H4 (cell line): ENCODE measurements at regions not wholly inside any gene's neighbourhood (a gene's known extent, or its start where the extent isn't known, plus 50 kb on each side); places are given as distances from the start of the nearest gene placed in this dataset.
"Not testable (repeated sequence)": the region's sequence is repeated elsewhere in the genome, so short reads cannot be mapped to it uniquely, and the experiment has no call there.

Source experiments
- DNase-seq: peaks from one replicate; pipeline ENCODE4 v3.0.0-alpha.2; 2015; ENCODE audit warnings: low spot score

DNA sequence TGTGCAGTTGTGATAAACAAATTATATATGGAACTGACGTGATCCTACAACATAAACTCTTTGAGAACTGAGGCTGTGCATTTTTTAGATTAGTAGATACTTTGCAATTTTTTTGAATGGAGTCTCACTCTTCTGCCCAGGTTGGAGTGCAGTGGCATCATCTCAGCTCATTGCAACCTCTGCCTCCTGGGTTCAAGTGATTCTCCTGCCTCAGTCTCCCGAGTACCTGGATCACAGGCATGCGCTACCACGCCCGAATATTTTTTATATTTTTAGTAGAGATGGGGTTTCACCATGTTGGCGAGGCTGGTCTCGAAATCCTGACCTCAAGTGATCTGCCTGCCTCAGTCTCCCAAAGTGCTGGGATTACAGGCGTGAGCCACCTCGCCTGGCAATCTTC, 145.9 kb downstream of the POTEH start:
- not testable (repeated sequence) for DNase-seq

DNA sequence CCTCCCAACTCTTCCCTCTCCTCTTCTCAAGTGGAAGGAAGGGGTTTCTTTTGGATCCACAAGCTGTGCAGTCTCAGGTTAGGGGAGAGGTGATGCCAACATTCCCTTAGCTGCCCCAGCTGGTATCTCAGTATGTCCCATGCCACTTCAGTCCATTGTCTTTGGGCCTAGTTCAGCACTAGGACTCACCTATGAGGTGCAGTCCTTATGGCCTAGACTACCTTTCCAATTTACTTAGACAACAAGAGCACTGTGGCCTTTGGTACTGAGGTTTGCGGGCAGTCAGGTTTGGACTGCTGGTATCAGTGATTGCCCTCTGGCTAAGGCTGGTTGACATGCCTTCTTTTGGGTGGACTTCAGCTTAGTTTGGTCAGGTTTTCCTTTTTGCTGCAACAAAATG, 159.9 kb downstream of the POTEH start:
- not testable (repeated sequence) for DNase-seq

DNA sequence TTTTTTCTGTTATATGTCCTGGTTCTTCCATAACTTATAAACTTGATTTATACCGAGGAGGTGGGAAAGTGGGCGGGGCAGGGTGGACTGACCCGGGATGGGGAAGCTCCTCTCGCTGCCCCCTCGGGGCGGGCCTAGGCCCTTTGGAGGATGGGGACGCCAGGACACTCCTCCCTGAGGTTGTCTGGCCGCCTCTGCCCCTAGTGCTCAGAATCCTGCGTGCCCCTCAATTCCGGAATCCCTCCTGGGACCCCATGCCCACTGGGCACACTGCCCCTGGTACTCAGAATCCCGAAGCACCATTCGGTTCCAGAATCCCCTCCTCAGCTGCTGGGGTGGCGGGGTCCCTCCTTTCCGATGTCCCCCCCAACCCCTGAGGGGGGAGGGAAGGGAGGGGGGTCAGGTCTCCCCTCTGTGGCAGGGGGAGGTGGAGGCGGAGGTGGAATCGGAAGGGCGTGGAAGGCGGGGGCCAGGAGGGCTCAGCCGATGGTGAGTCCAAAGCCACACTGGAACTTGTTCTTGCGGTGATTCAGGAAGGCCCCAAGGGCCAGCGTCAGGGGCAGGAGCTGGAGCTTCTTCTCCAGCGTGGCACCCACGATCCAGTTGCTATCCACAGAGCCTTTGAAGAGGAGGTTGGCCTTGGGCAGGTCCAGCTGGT, 164.0 kb downstream of the POTEH start:
- DNase-seq, result not testable (repeated sequence)

DNA sequence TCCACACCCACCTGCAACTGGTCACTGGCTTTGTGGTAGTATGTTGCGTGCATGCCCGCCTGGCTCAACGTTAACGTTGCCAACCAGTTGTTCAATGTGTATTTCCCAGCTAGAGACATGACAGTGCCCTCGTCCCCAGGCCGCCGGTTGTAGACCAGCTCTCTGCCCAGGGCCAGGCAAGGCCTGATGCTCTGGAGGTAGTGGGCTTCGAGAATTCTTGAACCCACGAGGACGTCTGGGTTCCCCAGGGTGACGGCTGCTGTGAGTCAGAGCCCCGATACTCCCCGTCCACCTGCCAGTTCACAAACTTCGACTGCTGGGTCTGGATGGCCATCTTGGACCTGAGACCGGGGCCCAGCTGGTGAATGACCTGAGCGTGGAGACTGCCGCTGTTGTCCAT, 164.6 kb downstream of the POTEH start:
- peak; percentile 1 for DNase-seq

DNA sequence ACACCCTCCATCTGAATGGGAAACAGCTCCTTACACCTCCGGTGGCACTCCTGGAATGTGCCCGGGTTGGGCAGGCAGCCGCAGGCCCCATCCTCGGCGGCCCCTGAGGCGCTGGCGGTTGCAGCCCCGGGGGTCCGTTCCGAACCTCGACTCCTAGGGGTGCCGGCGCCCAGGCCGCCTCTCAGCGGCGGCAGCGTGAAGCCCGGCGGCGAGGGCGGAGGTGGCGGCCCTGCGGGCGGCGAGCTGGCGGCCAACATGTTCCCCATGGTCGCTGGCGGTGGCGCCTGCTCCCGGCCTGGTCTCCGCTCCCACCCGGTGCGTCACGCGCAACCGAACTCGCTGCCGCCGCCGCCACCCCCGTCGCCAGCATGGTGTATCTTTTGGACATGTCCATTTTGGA, 165.2 kb downstream of the POTEH start:
- DNase-seq, result not testable (repeated sequence)

DNA sequence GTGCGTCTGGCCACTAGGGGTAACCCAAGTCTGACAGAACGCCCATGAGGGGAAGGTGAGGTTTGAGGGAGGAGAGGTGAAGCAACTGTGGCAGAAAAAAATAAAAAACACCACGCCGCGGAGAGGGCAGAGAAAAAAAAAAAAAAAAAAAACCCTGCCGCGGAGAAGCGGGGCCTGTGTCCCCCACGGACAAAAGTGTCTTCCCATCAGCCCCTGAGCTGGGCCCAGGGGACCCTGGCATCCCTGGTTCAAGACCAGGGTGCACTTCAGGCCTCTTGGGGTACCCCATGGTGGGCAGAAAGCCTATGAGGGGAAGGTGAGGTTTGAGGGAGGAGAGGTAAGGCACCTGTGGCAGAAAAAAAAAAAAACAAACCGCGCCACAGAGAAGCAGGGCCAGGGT, 191.1 kb downstream of the POTEH start:
- DNase-seq, result not testable (repeated sequence)

DNA sequence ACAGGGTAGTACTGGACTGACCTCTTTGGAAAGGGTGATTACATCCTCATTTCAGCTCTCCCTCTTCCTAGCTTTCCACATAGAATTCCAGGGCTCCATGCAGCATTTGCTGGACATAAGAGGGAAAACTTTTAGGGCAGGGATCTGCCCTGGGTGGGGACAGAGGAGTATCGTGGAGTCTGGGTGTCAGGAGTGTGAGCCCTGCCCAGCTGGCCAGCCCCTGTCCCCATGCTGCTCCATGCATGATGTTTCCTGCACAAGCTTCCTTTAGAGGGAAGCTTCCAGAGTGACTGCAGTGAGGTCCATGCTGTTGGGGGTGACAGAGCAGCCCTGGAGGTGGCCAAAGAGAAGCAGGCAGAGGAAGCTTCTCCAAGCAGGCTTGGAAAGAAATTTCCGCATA, 214.5 kb downstream of the POTEH start:
- DNase-seq, result not testable (repeated sequence)

DNA sequence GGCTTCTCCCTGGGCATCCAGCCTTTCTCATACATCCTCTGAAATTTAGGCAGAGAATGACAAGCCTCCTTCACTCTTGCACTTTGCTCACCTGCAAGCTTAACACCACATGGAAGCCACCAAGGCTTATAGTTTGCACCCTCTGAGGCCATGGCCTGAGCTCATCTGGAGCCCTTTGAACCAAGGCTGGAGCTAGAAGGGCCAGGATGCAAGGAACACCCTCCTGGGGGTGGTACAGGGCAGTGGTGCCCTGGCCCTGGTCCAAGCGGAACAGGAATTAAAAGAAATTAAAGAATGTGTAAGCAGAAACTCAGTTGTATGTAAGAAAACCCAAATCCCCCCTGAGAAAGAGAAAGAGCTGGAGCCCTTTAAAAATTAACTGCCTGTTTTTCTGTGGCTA, 221.9 kb downstream of the POTEH start:
- DNase-seq, result not testable (repeated sequence)

DNA sequence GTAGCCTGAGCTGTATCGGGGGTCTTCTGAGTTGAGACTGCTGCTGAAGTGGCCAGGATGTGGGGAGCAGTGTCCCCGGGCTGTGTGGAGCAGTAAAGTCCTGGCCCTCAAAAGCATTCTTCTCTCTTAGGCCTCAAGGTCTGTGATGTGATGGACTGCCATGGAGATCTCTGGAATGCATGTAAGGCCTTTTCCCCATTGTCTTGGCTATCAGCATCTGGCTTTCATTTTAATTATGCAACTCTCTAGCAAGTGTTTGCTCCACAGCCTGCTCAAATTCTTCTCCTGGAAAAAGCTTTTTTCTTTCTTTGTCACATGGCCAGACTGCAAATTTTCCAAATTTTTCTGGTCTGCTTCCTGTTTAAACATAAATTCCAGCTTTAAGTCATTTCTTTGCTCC, 229.3 kb downstream of the POTEH start:
- DNase-seq, result not testable (repeated sequence)

DNA sequence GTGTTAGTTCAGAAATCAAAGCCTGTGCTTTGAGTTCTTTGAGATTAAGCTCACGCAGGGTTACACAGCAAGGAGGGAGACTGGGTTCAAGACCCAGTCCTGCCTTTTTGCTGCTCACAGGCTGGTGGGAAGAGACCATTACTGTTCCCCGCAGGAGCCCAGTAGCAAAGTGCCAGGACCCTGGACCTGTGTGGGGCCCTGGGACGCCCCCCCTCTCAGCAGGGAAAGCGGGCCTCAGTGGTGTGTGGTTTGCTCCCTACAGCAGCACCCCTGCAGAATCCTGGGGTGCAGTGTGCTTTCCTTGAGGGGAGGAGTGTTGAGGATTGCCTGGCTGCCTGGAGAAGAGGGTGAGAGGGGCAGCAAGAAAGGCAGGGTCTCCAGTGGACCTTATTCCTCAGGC, 231.1 kb downstream of the POTEH start:
- not testable (repeated sequence) for DNase-seq

DNA sequence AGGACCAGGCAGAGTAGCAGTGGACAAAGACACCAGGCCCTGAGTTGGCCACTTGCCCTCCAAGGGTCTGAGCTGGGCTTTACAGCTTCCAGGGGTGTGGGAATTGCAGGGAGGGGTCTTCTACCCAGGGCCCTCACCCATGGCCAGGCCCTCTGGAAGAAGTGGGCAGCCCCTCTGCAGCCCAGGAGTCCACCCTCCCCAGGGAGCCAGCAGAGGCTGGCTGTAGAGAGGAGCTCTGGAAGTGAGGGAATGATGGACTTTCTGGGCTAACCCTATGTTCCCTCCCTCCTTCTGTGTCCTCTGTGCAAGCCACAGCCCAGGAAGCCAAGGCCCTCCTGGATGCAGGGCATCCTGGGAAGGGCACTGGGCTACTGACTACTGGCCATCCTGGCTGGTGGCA, 232.3 kb downstream of the POTEH start:
- DNase-seq, result not testable (repeated sequence)

DNA sequence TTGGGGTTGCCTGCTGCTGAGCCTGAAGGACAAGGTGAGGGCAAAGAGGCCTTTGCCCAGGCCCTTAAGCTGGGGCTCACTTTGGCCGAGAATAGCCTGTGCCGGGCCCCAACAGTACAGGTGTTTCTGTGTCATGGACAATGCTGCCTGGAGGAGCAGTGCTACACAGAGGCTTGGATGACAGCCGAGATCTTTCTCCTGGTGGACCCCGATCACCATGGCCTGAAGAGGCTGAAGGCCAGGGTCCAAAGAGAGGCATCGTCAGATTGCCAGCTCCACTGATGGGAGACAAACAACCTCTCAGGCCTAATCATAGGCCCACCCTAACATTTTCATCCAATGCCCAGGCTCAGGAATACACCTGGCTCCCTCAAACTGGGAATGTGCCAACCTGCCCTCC, 232.8 kb downstream of the POTEH start:
- DNase-seq, result not testable (repeated sequence)

DNA sequence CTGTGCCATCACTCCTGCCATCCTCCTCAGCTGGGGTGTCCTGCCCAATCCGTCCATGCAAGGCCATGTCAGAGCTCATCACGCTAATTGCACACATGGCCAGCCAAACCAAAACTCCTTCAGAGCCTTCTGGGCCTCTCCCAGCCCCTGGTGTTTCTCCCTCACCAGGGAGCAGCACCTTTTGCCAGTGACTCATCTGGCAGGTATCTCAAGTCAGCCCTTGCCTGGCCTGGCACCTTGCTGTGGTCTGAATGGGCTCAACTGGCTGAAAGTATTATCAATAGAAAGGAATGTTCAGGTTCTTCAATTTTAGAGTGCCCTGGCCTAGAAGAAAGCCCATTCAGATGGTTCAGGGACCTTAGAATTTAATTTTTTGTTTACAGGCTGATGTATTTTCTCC, 235.0 kb downstream of the POTEH start:
- DNase-seq, result not testable (repeated sequence)

DNA sequence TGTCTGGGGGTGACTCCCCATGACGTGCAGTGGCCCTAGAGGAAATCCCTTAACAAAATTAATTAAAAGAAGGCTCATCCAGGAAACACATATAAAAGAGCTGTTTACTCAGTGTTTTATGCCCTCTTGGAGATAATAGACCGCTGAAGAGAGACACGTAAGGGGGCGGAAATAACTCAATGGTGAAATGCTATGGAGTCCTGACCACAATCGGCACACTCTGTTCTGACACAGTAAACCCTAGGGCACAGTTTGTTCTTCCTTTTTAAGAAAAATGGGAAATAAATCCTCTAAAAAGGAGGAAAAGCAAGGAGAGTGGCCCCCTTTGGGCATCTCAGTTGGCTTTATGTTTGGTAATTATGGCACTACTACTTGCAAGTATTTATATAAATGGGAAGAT, 237.3 kb downstream of the POTEH start:
- DNase-seq, result not testable (repeated sequence)
